Karpas-422 (cell line): ENCODE measurements at regions not wholly inside any gene's neighbourhood (a gene's known extent, or its start where the extent isn't known, plus 50 kb on each side); places are given as distances from the start of the nearest gene placed in this dataset.

Source experiments
- DNase-seq: peaks from one replicate; pipeline ENCODE4 v3.0.0-alpha.2; 2015
- H2AFZ ChIP-seq: fragments of 200-600 bp; sonication (generic); 2 replicates; pipeline ENCODE4 v1.6.1; 2014; ENCODE audit warnings: antibody characterized with exemption, low read length, mixed read lengths
- H3K27ac ChIP-seq: fragments of 200-600 bp; sonication (generic); 2 replicates; pipeline ENCODE4 v1.5.1; 2014; ENCODE audit warnings: mild to moderate bottlenecking, low read length, moderate library complexity
- H3K27me3 ChIP-seq: fragments of 200-600 bp; sonication (generic); 2 replicates; pipeline ENCODE4 v1.6.1; 2014; ENCODE audit warnings: low read length, mixed read lengths
- H3K36me3 ChIP-seq: fragments of 200-600 bp; sonication (generic); 2 replicates; pipeline ENCODE4 v1.6.1; 2014; ENCODE audit warnings: low read length, mixed read lengths; ENCODE audit not compliant: insufficient read depth
- H3K4me1 ChIP-seq: fragments of 200-600 bp; sonication (generic); 2 replicates; pipeline ENCODE4 v1.6.1; 2014; ENCODE audit warnings: mild to moderate bottlenecking, low read length, mixed read lengths
- H3K4me2 ChIP-seq: fragments of 200-600 bp; sonication (generic); 2 replicates; pipeline ENCODE4 v1.6.1; 2014; ENCODE audit warnings: low read length, low read depth, mild to moderate bottlenecking; ENCODE audit not compliant: poor library complexity, severe bottlenecking
- H3K4me3 ChIP-seq: fragments of 200-600 bp; sonication (generic); 2 replicates; pipeline ENCODE4 v1.5.1; 2014; ENCODE audit warnings: mild to moderate bottlenecking, antibody characterized with exemption, low read length, mixed read lengths
- H3K79me2 ChIP-seq: fragments of 200-600 bp; sonication (generic); 2 replicates; pipeline ENCODE4 v1.6.1; 2014; ENCODE audit warnings: mild to moderate bottlenecking, low read length, mixed read lengths
- H3K9ac ChIP-seq: fragments of 200-600 bp; sonication (generic); 2 replicates; pipeline ENCODE4 v1.6.0; 2014; ENCODE audit warnings: low read length
- H3K9me2 ChIP-seq: fragments of 200-600 bp; sonication (generic), shearing (Covaris generic); replicated peaks from 2 replicates; pipeline ENCODE4 v1.6.0; 2014; ENCODE audit warnings: mild to moderate bottlenecking, low read length, moderate library complexity; ENCODE audit not compliant: insufficient read depth
- H3K9me3 ChIP-seq: fragments of 300-700, 200-600 bp; sonication (generic); 2 replicates; pipeline ENCODE4 v1.6.1; 2014; ENCODE audit warnings: low read length, mixed read lengths
- H4K20me1 ChIP-seq: fragments of 200-600 bp; sonication (generic); 2 replicates; pipeline ENCODE4 v1.6.1; 2014; ENCODE audit warnings: mild to moderate bottlenecking, antibody characterized with exemption, low read length, low read depth; ENCODE audit not compliant: insufficient read depth

DNA sequence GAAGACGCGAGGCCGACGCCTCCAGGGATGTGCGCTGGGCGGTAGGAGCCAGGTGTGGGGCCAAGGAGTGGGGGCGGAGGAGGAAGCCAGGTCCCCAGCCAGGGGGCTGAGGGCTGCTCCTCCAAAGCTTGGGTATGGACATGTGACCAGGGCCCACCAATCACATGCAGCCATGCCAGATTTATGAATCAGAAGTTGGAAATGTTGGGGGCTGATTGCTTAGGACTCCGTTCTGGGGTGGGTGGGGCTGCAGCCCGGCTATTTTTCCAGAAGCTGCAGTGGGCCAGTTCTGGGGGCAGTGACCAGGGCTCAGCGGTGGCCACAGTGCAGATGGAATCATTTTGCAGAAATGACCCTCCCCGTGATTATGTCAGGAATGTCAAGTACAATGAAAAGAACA, 96.0 kb downstream of the CEBPB start:
- no peak overlapping the region for H3K9ac ChIP-seq
- no peaks in the 10 kb centered on the region for H3K27me3 ChIP-seq
- H3K79me2 ChIP-seq, result no peaks in the 10 kb centered on the region
- peaks cover 16% of the 10 kb centered on the region for H3K4me1 ChIP-seq
- no peak overlapping the region for H2AFZ ChIP-seq
- no peaks in the 10 kb centered on the region for H3K36me3 ChIP-seq
- H3K27ac ChIP-seq, result no peak overlapping the region
- peak; percentile 55 for DNase-seq
- no peaks in the 10 kb centered on the region for H3K9me3 ChIP-seq
- H3K9me2 ChIP-seq, result no peaks in the 10 kb centered on the region
- H3K4me2 ChIP-seq, result peak overlapping the region; percentile 3
- no peaks in the 10 kb centered on the region for H4K20me1 ChIP-seq
- no peak overlapping the region for H3K4me3 ChIP-seq

- Histone ChIP-seq H3K27ac (no peak overlapping the region), H4K20me1 (no peaks in the 10 kb centered on the region), H3K27me3 (no peaks in the 10 kb centered on the region), H3K9me2 (no peaks in the 10 kb centered on the region), H3K4me3 (no peak overlapping the region), H3K79me2 (no peaks in the 10 kb centered on the region), H3K36me3 (no peaks in the 10 kb centered on the region), H3K4me2 (no peak overlapping the region), H3K9me3 (no peaks in the 10 kb centered on the region), H3K4me1 (peaks cover 16% of the 10 kb centered on the region), H3K9ac (no peak overlapping the region), H2AFZ (no peak overlapping the region)
- no peak for DNase-seq
These were observed 96.9 kb downstream of the CEBPB start for GRCh38 chr20:50287512-50287911.

- H3K4me2 ChIP-seq, result no peak overlapping the region
- no peak overlapping the region for H3K27ac ChIP-seq
- no peak overlapping the region for H2AFZ ChIP-seq
- H3K79me2 ChIP-seq, result no peaks in the 10 kb centered on the region
- no peaks in the 10 kb centered on the region for H3K36me3 ChIP-seq
- no peaks in the 10 kb centered on the region for H3K27me3 ChIP-seq
- H3K4me1 ChIP-seq, result peaks cover 16% of the 10 kb centered on the region
- no peaks in the 10 kb centered on the region for H4K20me1 ChIP-seq
- no peaks in the 10 kb centered on the region for H3K9me3 ChIP-seq
- H3K9me2 ChIP-seq, result no peaks in the 10 kb centered on the region
- no peak for DNase-seq
- H3K9ac ChIP-seq, result no peak overlapping the region
- H3K4me3 ChIP-seq, result no peak overlapping the region
These were observed 97.5 kb downstream of the CEBPB start for GRCh38 chr20:50288128-50288623.

DNA sequence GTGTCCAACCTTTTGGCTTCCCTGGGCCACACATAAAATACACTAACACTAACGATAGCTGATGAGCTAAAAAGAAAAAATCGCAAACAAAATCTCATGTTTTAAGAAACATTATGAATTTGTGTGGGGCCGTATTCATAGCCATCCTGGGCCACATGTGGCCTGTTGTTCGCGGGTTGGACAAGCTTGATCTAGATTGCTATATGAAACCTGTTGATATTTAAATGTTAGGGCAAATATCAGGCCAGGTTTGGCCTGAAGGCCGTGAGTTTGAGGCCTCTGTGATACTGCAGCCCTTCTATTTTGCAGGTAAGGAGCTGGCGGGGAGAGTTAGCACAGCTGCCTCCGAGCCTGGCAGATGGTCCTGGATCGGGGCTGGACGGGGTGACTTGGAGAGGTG, 99.0 kb downstream of the CEBPB start:
- Histone ChIP-seq H3K4me3 (no peak overlapping the region), H2AFZ (no peak overlapping the region), H3K4me1 (peaks cover 16% of the 10 kb centered on the region), H3K27me3 (no peaks in the 10 kb centered on the region), H3K27ac (no peak overlapping the region), H3K36me3 (no peaks in the 10 kb centered on the region), H3K4me2 (no peak overlapping the region), H3K9me3 (no peaks in the 10 kb centered on the region), H3K79me2 (no peaks in the 10 kb centered on the region), H3K9me2 (no peaks in the 10 kb centered on the region), H3K9ac (no peak overlapping the region), H4K20me1 (no peaks in the 10 kb centered on the region)
- DNase-seq, result no peak

DNA sequence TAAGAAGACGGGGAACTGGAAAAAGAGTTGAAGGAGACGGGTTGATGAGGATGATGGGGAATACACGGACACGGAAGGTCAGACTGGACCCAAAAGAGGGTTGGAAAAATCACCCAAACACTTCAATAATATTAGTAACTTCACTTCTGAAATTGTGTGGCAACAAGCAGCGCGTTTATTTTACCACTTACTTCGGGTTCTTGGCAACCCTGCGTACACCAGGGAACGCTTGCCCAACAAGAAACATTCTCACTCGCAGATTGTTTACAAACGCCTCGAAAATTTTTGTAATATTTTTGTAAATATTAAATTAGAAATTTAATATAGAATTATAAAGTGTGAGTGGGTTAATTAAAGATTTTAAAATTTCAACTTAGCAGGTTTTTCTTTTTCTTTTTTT, 99.5 kb downstream of the CEBPB start:
- no peaks in the 10 kb centered on the region for H3K27me3 ChIP-seq
- H3K36me3 ChIP-seq, result no peaks in the 10 kb centered on the region
- no peak overlapping the region for H2AFZ ChIP-seq
- no peaks in the 10 kb centered on the region for H3K9me2 ChIP-seq
- no peaks in the 10 kb centered on the region for H3K79me2 ChIP-seq
- no peak overlapping the region for H3K4me3 ChIP-seq
- H3K4me1 ChIP-seq, result peaks cover 16% of the 10 kb centered on the region
- no peaks in the 10 kb centered on the region for H4K20me1 ChIP-seq
- H3K4me2 ChIP-seq, result no peak overlapping the region
- no peaks in the 10 kb centered on the region for H3K9me3 ChIP-seq
- DNase-seq, result no peak
- no peak overlapping the region for H3K9ac ChIP-seq
- H3K27ac ChIP-seq, result no peak overlapping the region

GRCh38 chr20:50290808-50291207, 100.2 kb downstream of the CEBPB start:
- H3K79me2 ChIP-seq, result no peaks in the 10 kb centered on the region
- no peak overlapping the region for H3K27ac ChIP-seq
- H3K4me3 ChIP-seq, result no peak overlapping the region
- H3K9me2 ChIP-seq, result no peaks in the 10 kb centered on the region
- H3K9me3 ChIP-seq, result no peaks in the 10 kb centered on the region
- H3K9ac ChIP-seq, result no peak overlapping the region
- no peaks in the 10 kb centered on the region for H3K27me3 ChIP-seq
- H2AFZ ChIP-seq, result no peak overlapping the region
- no peaks in the 10 kb centered on the region for H3K36me3 ChIP-seq
- H3K4me2 ChIP-seq, result no peak overlapping the region
- DNase-seq, result no peak
- H3K4me1 ChIP-seq, result peaks cover 10% of the 10 kb centered on the region; the same call in 1 of the 2 replicates
- no peaks in the 10 kb centered on the region for H4K20me1 ChIP-seq

GRCh38 chr20:50291254-50292078, 100.8 kb downstream of the CEBPB start:
- Histone ChIP-seq H3K4me3 (no peak overlapping the region), H2AFZ (no peak overlapping the region), H3K9me3 (no peaks in the 10 kb centered on the region), H3K79me2 (no peaks in the 10 kb centered on the region), H3K27ac (no peak overlapping the region), H3K4me1 (peaks cover 4% of the 10 kb centered on the region; the same call in 1 of the 2 replicates), H3K36me3 (no peaks in the 10 kb centered on the region), H3K9ac (no peak overlapping the region), H3K4me2 (no peak overlapping the region), H4K20me1 (no peaks in the 10 kb centered on the region), H3K27me3 (no peaks in the 10 kb centered on the region), H3K9me2 (no peaks in the 10 kb centered on the region)
- DNase-seq, result no peak

- Histone ChIP-seq H3K4me2 (no peak overlapping the region), H2AFZ (no peak overlapping the region)
These were observed 101.5 kb downstream of the CEBPB start for GRCh38 chr20:50292079-50292590.

More at GRCh38 chr20:50292079-50292590, 101.5 kb downstream of the CEBPB start:
- H3K4me1 ChIP-seq, result no peaks in the 10 kb centered on the region
- H3K27ac ChIP-seq, result no peak overlapping the region
- no peak for DNase-seq
- H4K20me1 ChIP-seq, result no peaks in the 10 kb centered on the region
- H3K36me3 ChIP-seq, result no peaks in the 10 kb centered on the region
- H3K9ac ChIP-seq, result no peak overlapping the region
- H3K79me2 ChIP-seq, result no peaks in the 10 kb centered on the region
- no peaks in the 10 kb centered on the region for H3K9me2 ChIP-seq
- H3K27me3 ChIP-seq, result no peaks in the 10 kb centered on the region
- H3K4me3 ChIP-seq, result no peak overlapping the region
- H3K9me3 ChIP-seq, result no peaks in the 10 kb centered on the region
